Progenitor cell of endocrine pancreas (in vitro differentiated cells): ENCODE measurements at regions not wholly inside any gene's neighbourhood (a gene's known extent, or its start where the extent isn't known, plus 50 kb on each side); places are given as distances from the start of the nearest gene placed in this dataset.

Experiments
- DNase-seq: peaks from one replicate; pipeline ENCODE4 v3.0.0; 2021; ENCODE audit warnings: low spot score; ENCODE audit not compliant: unreplicated experiment
- H3K27ac Mint-ChIP-seq: 2 replicates; pipeline ENCODE4 v1.8.0; 2021; ENCODE audit warnings: mild to moderate bottlenecking, moderate library complexity, mixed read lengths
- H3K27me3 Mint-ChIP-seq: 2 replicates; pipeline ENCODE4 v1.8.0; 2021; ENCODE audit warnings: mixed read lengths
- H3K36me3 Mint-ChIP-seq: 2 replicates; pipeline ENCODE4 v1.8.0; 2022; ENCODE audit warnings: mixed read lengths; ENCODE audit not compliant: insufficient read depth
- H3K4me1 Mint-ChIP-seq: 2 replicates; pipeline ENCODE4 v1.8.0; 2021; ENCODE audit warnings: low read depth, mixed read lengths
- H3K4me3 Mint-ChIP-seq: 2 replicates; pipeline ENCODE4 v1.8.0; 2021; ENCODE audit warnings: low read depth, mild to moderate bottlenecking, moderate library complexity, mixed read lengths
- H3K9me3 Mint-ChIP-seq: 2 replicates; pipeline ENCODE4 v1.8.0; 2021; ENCODE audit warnings: low read depth, mixed read lengths
- TF ChIP-seq, protein P1 (sequence below): fragments of 200-600 bp; sonication (generic); IDR thresholded peaks from one replicate; pipeline ENCODE4 v1.5.0; 2021; ENCODE audit warnings: antibody characterized with exemption, mild to moderate bottlenecking; ENCODE audit not compliant: unreplicated experiment

GRCh38 chr2:22878121-22878520 lies 506.9 kb upstream of the KLHL29 start:
- no peak overlapping the region for H3K27ac Mint-ChIP-seq
- TF ChIP-seq, protein P1, sequence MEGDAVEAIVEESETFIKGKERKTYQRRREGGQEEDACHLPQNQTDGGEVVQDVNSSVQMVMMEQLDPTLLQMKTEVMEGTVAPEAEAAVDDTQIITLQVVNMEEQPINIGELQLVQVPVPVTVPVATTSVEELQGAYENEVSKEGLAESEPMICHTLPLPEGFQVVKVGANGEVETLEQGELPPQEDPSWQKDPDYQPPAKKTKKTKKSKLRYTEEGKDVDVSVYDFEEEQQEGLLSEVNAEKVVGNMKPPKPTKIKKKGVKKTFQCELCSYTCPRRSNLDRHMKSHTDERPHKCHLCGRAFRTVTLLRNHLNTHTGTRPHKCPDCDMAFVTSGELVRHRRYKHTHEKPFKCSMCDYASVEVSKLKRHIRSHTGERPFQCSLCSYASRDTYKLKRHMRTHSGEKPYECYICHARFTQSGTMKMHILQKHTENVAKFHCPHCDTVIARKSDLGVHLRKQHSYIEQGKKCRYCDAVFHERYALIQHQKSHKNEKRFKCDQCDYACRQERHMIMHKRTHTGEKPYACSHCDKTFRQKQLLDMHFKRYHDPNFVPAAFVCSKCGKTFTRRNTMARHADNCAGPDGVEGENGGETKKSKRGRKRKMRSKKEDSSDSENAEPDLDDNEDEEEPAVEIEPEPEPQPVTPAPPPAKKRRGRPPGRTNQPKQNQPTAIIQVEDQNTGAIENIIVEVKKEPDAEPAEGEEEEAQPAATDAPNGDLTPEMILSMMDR, result no peak
- H3K9me3 Mint-ChIP-seq, result peaks cover 9% of the 10 kb centered on the region
- H3K4me3 Mint-ChIP-seq, result no peak overlapping the region
- no peak for DNase-seq
- H3K4me1 Mint-ChIP-seq, result no peaks in the 10 kb centered on the region
- H3K36me3 Mint-ChIP-seq, result no peaks in the 10 kb centered on the region
- H3K27me3 Mint-ChIP-seq, result no peaks in the 10 kb centered on the region

DNA sequence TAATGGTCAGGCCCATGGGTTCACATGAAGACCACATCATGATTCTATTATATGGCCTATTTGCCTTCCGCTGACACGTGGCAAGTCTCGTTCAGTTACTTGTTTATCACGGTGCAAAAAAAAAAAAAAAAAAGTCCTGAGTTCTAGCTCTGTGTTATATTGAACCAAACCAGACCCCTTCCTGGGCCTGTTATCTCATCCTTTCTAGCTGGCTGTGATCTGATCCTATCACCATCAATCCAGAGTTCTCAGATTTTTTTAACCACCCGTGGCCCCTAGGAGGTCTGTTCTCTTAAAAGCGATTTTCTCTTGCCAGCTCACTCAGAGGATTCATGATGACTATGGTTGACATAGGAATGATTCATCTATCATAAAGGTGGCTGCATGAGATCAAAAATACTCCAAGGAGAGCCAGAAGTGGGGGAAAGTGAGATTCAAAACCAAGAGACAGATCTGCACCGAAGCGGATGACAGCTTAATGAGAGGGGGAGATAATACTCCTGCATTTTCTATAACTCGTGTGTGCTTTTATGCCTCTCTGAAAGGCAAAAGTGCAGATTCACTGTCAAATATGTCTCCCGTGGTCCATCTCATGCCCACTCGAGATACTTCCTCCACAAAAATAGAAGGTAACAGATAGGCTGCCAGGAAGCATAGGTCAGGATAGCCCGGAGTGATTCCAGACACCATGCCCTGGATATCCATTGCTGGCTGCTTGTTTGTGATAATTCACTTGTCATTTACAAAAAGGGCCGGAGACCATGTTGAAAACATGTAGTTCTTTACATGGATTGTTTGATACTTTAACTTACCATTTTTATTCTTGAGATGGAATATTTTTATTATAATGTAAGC lies 505.7 kb upstream of the KLHL29 start:
- TF ChIP-seq, protein P1, result no peak
- Mint-ChIP-seq H3K36me3 (no peaks in the 10 kb centered on the region), H3K27ac (no peak overlapping the region), H3K4me3 (no peak overlapping the region), H3K4me1 (no peaks in the 10 kb centered on the region), H3K9me3 (peaks cover 9% of the 10 kb centered on the region), H3K27me3 (no peaks in the 10 kb centered on the region)
- DNase-seq, result no peak

DNA sequence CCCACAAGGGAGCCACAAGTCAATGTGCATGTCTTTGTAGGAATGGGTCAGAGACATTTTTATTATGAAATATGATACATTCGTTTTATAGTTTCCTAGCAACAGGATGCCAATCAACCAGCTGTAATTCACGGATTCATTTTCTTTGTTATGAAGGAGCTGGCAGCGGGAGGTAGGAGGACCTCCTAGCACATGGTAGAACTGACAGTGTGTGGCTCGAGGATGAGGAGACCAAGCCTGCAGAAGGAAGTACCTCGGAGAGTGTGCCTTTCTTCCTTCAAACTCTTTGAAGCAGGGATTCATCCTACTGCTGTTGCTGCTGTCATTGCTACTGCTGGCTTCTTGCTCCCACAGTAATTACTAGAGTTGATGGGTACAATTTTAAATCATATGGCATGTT lies 504.8 kb upstream of the KLHL29 start:
- no peak for DNase-seq
- TF ChIP-seq, protein P1, result no peak
- Mint-ChIP-seq H3K4me3 (no peak overlapping the region), H3K4me1 (no peaks in the 10 kb centered on the region), H3K9me3 (peaks cover 9% of the 10 kb centered on the region), H3K36me3 (no peaks in the 10 kb centered on the region), H3K27me3 (no peaks in the 10 kb centered on the region), H3K27ac (no peak overlapping the region)

DNA sequence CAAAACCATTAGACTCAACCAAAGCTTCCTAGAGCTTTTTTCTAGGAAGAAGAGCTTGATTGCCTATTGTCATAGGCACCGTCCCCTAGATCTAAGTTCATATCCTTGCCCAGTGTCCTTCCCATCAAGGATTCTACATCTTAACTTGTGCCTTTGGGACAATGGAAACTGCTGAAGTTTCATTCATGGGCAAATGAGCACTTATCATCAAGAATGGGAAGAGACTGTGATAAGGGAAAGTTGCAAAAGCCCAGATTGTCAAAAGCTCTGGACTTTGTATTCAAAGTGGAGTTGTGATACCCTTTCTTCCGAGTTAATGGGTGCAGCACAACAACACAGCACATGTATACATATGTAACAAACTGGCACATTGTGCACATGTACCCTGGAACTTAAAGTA lies 503.0 kb upstream of the KLHL29 start:
- H3K27ac Mint-ChIP-seq, result no peak overlapping the region
- H3K4me1 Mint-ChIP-seq, result no peaks in the 10 kb centered on the region
- H3K9me3 Mint-ChIP-seq, result no peaks in the 10 kb centered on the region
- H3K36me3 Mint-ChIP-seq, result no peaks in the 10 kb centered on the region
- DNase-seq, result no peak
- no peaks in the 10 kb centered on the region for H3K27me3 Mint-ChIP-seq
- no peak overlapping the region for H3K4me3 Mint-ChIP-seq
- TF ChIP-seq, protein P1, result no peak

- TF ChIP-seq, protein P1, result no peak
- Mint-ChIP-seq H3K4me1 (peaks cover 2% of the 10 kb centered on the region), H3K4me3 (no peak overlapping the region)
Measured at GRCh38 chr2:22882643-22883042, 502.3 kb upstream of the KLHL29 start.

More at GRCh38 chr2:22882643-22883042, 502.3 kb upstream of the KLHL29 start:
- Mint-ChIP-seq H3K36me3 (no peaks in the 10 kb centered on the region), H3K27ac (no peak overlapping the region), H3K9me3 (no peaks in the 10 kb centered on the region), H3K27me3 (no peaks in the 10 kb centered on the region)
- no peak for DNase-seq
